ENCODE measurements at regions not wholly inside any gene's neighbourhood (a gene's known extent, or its start where the extent isn't known, plus 50 kb on each side); places are given as distances from the start of the nearest gene placed in this dataset.
A peak's percentile ranks its signal among the peaks of the same experiment; 100 is the strongest.

DNA sequence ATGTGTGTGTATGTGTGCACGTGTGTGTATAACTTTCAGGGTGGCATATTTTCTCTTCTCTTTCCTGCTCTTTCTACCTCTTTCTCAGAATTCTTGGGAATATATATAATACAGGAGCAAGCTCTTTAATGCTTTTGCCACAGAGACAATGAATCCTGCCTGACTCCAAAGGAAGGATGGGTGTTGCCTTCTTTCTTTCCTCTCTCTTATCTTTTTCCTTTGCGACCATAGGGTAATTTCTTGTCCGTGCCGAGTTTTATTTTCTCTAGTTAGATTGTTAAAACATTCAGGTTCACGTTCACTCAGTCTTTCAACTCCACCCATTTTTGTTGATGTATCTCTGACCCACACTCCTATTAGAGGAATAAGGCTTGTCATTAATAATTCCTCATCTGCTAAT lies 129.0 kb upstream of the C1orf21 start:
- Histone ChIP-seq H3K4me3 (no peak overlapping the region), H3K27ac (no peak overlapping the region)

DNA sequence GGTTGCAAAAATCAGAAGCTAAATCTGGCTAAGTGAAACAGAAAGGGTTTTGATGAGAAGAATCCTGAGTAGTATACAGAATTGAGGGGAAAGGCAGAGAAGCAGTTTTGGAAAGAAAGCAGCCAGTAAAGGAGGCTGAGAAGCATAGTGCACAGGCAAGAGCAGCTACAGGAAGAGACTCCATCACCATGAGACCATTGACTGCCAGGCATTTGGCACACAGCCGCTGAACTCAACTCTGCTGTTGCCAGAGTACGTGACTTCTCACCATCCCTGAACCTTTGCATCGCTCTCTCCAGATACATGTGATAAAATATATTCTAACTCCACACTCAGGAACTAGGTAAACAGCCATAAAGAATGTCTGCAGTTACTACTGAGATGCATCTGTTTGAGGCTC lies 128.3 kb upstream of the C1orf21 start:
- Histone ChIP-seq H3K27ac (no peak overlapping the region), H3K4me3 (no peak overlapping the region)

DNA sequence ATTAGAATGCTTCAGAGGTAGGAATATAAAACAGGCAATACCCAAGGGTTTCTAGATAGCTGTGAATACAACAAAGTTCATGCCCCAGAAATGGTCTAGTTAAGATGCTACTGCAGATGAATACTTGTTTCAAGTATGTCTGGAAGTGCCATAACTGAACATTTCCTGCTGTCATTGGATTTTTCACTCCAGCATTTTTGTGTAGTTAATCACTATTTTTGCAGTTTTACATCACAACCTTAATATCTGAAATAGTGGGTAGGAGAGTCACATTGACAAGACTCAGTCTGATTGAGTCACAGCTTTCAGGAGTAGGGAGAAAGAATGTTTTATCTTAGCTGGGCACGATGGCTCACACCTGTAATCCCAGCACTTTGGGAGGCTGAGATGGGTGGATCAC lies 126.4 kb upstream of the C1orf21 start:
- Histone ChIP-seq H3K27ac (no peak overlapping the region), H3K4me3 (no peak overlapping the region)

DNA sequence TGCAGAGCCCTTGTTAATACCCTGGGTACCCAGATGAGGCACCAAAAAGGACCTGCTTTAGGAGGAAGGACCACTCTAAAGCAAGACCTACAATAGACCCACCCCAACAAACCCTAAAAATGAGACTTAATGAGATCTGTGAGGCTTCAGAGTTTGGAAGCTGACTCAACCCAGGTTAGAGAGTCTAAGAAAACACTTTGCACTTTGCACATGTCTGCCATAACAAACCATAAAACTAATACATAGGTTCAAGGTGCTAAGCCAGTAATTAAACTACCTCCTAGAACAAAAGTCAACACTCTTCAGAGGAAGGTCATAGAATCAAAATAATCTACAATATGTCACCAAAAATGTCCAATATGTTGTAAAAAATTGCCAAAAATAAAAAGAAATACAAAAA lies 124.7 kb upstream of the C1orf21 start:
- no peak overlapping the region for H3K27ac ChIP-seq
- no peak overlapping the region for H3K4me3 ChIP-seq

DNA sequence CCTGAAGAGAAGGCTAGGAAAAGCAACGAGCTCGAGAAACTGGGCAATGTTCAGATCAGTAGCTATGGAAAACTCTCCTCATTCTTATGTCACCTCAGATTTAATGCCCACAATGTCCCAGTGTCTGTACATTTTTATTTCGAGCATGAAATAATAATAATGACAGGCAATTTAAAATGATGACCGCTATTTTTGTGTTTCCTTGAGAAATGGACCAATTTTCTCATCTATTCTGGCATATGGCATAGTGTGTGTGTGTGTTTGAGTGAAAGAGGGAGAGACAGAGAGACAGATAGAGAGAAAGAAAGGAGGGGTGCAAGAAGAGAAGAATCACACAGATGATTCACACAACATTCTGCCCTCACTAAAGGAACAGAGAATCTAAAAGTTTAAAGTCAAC lies 119.1 kb upstream of the C1orf21 start:
- no peak overlapping the region for H3K4me3 ChIP-seq
- H3K27ac ChIP-seq: no peak overlapping the region

DNA sequence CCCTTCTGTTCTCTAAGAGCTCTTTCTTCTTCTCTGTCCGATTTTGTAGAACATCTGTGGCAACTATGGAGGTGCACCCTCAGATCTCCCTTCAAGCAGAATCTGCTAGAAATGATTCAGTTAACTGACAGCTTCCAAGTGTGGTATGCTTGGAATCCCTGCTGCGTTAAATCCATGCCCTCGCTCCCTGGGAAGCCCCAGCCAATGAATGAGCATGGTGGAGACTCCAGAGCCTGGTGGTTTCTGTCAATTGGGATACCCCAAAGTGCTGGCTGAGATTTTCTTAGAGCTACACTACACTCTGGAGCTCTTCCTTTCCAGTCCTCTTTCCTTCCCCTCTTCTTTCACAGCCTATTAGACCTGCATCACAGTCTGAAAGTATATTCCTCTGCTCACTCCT lies 116.3 kb upstream of the C1orf21 start:
- Histone ChIP-seq H3K4me3 (no peak overlapping the region), H3K27ac (no peak overlapping the region)

DNA sequence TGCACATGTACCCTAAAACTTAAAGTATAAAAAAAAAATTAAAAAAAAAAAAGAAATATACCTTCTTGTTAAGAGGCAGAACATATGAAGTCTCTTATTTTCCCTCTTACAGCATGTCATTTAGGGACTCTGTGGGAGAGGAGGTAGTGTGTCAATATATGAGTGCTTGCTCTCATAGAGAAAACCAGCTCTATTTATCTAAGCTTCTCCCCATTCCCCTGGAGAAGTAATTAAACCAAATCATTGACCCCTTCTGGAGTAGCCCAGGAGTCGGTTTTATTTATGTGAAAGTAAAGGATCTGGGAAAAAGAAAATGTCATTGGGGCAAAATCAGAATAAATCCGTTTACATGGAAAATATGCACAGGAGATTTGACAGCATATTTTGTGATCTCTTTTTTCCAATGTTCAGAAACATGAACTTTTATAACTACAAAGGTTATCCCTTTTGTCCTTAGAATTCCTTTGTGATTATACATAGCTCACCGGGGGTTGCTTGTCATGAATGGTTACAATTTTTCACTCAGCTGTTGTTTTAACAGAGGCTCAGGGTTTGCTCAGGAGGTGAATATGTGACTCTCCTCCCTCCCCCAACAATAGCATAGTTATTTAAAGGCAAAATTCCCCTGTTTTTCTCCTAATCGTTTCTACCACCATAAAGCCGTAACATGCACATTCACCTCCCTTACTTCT lies 114.5 kb upstream of the C1orf21 start:
- Histone ChIP-seq H3K4me3 (no peak overlapping the region), H3K27ac (no peak overlapping the region)

DNA sequence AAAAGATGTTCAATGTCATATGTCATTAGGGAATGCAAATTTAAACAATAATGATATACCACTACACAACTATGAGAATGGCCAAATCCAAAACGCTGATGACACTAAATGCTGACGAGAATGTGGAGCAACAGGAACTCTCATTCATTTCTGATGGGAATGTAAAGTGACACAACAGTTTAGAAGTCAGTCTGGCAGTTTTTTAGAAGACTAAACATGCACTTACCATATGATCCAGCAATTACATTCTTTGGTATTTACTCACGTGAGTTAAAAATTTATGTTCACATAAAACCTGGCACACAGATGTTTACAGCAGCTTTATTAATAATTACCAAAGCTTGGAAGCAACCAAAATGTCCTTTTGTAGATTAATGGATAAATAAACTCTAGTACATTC lies 110.4 kb upstream of the C1orf21 start:
- Histone ChIP-seq H3K27ac (no peak overlapping the region), H3K4me3 (no peak overlapping the region)

DNA sequence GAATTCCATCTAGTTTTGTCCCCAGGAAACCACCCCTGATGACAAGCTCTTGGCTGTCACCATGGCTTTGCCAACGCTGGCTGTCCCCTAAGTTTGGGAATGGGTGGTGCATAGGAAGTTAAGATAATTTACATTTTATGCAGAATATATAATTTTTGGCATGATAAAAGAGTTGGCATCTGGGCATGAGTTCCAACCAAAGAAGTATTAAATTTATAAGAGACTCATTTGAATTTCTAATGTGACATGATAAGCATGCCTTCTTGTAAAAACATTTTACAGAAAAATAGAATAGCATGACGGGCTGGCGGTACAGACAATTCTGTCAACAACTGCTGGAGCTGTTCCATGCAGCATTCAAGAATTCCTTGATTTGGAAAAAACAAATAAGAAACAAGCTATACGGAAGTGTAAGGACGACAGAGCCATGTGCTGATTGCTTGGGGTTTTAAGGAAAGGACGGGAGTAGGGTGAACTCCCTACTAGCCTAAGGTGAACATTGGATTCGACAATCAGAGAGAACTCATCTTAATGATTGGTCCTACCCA lies 106.8 kb upstream of the C1orf21 start:
- no peak overlapping the region for H3K27ac ChIP-seq
- H3K4me3 ChIP-seq: no peak overlapping the region

DNA sequence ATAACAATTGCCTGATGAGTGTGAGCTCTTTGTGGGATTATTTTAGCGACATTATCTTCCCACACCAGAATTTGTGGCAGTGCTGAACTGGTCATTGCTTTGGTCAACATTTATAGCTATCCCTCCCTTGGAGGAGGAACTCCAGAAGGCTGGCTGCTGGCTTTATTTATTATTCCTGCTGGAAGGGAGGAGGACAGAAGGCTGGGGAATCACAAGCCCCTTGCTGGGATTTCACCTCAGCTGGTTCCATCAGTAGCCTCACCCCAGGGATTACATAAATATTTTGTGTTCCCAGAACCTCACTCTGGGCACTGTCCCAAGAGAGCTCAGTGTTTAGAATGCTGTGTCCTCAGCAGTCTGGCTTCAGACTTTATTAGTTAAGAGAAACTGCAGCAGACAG lies 102.8 kb upstream of the C1orf21 start:
- no peak overlapping the region for H3K4me3 ChIP-seq
- no peak overlapping the region for H3K27ac ChIP-seq

DNA sequence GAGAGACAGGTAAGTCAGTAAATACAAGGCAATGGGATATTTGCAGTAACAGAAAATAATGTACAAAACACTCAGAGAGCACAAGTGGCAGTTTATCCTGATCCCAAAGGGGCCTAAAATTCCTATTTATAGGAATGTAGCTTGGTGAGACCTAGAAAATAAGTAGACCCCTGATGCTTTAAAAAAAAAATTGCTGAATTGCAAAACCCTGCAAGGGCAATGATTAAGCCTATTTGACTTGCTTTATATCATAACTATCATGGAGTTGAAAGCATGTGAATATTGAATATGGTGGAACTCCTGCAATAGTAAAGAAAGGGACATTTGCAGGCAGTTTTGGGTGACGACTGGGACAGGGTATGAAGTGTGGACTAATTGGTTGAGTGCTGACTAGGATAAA lies 101.9 kb upstream of the C1orf21 start:
- H3K4me3 ChIP-seq: no peak overlapping the region
- no peak overlapping the region for H3K27ac ChIP-seq

DNA sequence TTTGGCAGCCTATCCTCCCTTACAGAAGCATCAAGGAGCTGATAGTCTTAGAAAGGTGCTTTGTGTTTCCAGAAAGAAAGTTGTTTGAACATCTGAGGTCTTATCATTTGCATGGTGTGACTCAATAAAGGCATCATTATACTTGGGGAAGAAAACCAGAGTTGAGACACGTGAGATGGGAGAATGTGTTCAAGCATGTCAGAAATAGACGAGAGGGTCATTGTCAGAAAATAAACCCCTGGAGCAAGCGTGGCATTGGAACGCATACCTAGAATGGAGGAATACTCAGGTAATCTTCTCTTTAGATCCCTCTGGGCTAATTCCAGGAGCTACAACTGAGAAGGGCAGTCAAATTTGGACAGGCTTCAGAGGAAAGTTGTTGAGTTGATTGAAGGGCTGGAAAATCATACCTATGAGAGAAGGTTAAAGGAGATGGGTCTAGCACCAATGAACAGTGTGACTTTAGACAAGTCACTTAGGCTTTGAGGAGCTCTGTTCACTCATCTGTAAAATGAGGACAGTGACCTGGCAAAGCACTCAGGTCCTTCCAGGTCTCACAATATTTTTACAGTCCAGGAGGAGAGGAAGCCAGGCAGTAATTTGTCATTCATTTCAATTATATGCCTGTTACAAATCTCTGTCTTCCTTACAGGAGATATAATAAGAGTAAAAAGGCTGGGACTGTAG lies 101.3 kb upstream of the C1orf21 start:
- Histone ChIP-seq H3K27ac (no peak overlapping the region), H3K4me3 (no peak overlapping the region)

DNA sequence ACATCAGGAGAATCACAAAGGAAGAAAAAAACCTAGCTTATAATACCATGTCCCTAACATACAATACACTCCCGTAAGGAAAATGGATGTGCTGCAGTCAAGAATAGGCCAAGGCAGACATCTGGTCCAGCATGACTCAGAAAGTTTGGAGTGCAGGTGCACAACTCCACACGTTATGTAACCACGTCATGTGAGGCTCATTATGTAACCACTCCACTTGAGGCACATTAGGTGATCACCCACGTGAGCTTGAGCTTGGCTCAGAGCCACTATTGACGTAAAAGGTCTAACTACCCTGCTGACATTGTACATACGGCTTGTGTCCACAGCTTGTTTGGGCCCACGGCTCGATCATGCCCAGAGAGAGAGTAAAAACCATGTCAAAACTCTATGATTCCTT lies 99.8 kb upstream of the C1orf21 start:
- Histone ChIP-seq H3K4me3 (no peak overlapping the region), H3K27ac (no peak overlapping the region)

DNA sequence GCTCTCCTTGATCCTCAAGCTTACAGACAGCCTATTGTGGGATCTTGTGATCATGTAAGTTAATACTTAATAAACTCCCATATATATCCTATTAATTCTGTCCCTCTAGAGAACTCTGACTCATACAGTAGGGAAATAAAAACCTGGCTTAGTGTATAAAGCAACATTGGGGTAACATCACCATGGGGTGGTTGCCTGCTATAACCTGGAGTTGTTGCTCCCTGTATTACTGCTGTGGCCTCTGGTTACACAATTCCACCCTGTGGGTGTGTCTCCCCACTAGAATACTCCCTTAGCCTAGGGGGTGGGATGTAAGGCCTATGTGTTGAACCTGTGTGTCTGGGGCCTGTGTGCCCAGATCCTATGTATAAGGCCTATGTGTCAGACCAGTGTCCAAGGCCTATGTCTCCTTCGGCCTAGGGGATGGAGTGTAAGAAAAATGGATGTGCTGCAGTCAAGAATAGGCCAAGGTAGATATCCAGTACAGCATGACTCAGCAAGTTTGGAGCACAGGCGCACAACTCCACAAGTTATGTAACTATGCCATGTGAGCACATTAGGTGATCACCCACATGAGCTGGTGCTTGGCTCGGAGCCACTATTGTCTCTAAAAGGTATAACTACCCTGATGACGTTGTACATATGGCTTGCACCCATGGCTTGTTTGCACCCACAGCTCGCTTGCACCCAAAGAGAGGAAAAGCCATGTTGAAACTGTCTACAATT lies 96.8 kb upstream of the C1orf21 start:
- H3K27ac ChIP-seq: no peak overlapping the region
- H3K4me3 ChIP-seq: no peak overlapping the region

DNA sequence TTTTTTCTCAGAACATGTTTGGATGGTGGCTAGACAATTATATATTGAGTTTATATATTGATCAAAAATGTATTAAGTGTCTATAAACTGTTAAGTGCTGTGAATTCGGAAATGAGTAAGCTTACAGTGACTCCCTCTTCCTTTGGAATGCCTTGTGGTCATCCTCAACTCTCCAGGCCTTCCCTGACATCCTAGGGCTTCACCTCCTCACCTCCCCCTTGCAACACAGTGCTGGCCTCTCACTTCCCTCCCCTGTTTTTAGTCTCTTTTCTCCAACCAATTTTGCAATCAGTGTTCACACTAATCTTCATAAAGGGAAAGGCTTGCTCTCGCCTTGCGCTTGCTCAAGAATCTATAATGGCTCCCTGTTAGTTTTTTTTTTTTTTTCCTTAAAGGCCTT lies 95.1 kb upstream of the C1orf21 start:
- no peak overlapping the region for H3K27ac ChIP-seq
- no peak overlapping the region for H3K4me3 ChIP-seq

DNA sequence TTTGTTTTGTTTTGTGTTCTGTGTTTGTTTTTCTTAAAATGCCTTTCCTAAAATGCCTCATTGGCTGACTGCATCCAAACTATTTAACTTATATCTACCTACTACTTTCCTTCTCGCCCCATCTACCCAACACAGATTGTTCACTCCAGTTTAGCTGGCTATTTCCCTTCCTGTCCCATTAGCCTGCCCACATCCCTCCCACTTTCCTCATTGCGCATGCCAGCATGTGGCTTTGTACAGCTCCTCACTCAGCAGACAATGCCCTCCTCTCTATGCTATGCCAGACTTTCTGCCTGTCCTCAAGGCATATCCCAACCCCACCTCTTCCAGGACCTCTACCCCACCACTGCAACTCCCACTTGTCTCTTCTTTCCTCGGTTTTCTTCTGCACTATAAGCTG lies 94.7 kb upstream of the C1orf21 start:
- no peak overlapping the region for H3K27ac ChIP-seq

DNA sequence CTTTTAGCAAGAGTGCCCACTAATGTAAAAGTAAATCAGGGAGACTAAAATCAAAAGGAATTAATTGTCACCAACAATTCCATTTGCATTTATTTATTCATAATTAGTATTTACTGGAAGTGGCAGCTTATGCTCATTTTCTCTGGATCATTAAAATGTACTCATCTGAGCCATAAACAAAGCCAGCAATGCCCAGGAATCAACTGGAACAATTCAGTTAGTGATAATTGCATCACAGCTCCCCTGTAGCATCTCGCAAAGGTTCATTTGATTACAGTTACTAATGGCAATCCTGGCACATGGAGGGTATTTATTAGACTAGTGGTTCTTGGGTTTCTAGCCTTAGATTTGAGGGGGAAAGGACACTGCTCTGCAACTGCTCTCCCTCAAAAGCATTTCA lies 92.7 kb upstream of the C1orf21 start:
- no peak overlapping the region for H3K27ac ChIP-seq
- H3K4me3 ChIP-seq: no peak overlapping the region

More for the DNA sequence above, 94.7 kb upstream of the C1orf21 start:
- no peak overlapping the region for H3K4me3 ChIP-seq

DNA sequence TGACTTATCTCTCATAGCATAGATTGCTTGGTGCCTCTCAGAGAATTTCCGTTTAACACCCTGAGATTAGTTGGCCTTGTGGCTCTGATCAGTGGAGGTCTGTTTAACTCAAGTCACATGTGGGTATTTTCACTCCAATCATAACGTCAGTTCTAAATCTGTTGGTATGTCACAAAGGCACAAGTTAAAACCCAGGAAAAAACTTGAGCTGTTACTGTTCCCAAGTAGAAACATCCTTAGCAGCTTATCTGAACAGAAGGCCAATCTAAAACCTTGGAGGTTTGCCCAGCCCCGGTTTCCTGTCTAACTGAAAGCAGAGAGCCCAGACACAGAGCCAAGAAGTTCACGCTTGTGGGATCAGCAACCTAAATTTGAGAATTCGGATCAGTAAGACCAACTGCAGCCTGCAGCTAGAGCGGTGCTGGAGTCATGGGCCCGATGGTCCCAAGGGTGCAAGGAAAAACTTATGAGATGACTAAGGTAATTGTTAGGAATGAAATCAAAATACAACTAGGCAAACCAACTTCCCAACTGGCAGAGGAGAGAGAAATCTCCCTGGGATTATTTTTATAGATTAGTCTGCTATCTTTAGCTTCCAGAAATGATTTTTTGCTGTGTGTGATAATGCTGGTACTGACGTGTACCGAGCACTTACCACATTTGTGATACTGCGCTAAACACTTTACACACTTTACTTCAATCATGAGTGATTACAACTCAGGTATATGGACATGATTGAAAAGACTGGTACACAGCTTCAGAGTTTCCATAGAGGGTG lies 90.2 kb upstream of the C1orf21 start:
- no peak overlapping the region for H3K4me3 ChIP-seq

DNA sequence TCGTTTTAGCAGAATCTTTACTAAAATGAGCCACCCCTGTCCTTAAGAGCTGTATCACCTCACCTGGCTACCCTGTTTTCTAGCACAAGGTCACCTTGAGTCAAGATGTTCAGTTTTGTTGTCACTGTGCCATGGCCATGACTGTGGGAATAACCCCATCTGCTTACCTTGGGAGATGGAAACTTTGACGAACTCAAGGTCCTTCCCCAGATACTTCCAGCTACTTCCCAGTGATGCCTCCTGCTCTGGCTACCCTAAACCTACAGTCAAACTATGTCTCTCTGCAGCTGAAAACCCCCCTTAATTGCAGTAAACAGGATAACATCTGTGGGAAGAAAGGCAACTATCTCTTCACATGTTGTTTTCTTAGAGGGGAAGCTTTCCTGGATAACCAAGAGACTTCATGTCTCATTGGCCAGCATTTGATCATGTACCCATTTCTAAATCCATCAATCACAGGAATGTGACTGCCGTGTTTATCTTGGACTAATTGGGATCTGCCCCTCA lies 89.5 kb upstream of the C1orf21 start:
- peak overlapping the region in 8 of 21 experiments; percentile 0 to 65 (median 30) for H3K27ac ChIP-seq
- H3K4me3 ChIP-seq: no peak overlapping the region

More for the DNA sequence above, 90.2 kb upstream of the C1orf21 start:
- peak overlapping the region in 11 of 21 experiments; percentile 4 to 65 (median 31) for H3K27ac ChIP-seq
